PC-3 (cell line): ENCODE measurements at regions not wholly inside any gene's neighbourhood (a gene's known extent, or its start where the extent isn't known, plus 50 kb on each side); places are given as distances from the start of the nearest gene placed in this dataset.

Experiments
- ATAC-seq: fragments of 200-7000 bp; cut with Tn5 transposase; 2 replicates; pipeline ENCODE4 v1.9.1; 2020; ENCODE audit warnings: mild to moderate bottlenecking, moderate library complexity
- BruUV-seq: library from RNA; stranded (reverse); fragments of 400-500 nt; replicated peaks from 2 replicates; lab custom pipeline; 2021; lab: Mats Ljungman, UMichigan
- CTCF ChIA-PET: fragments of 300-600 bp; sonication (Branson Sonifier 250); formaldehyde crosslinking; loops from one replicate; lab custom pipeline; 2022; ENCODE audit warnings: antibody characterized with exemption; lab: Charles Lee
- POLR2A ChIA-PET: fragments of 300-600 bp; sonication (Branson Sonifier 250); formaldehyde crosslinking; loops from one replicate; lab custom pipeline; 2022; ENCODE audit warnings: antibody characterized with exemption; ENCODE audit not compliant: unreplicated experiment; lab: Charles Lee
- DNase-seq: peaks from one replicate; pipeline ENCODE4 v3.0.0-alpha.2; 2015
- H2AFZ ChIP-seq: fragments of 300-600 bp; sonication (generic); 2 replicates; pipeline ENCODE4 v1.6.0; 2016; ENCODE audit warnings: antibody characterized with exemption, low read length
- H3F3A ChIP-seq: fragments of 300-600 bp; sonication (generic); one replicate; pipeline ENCODE4 v1.6.0; 2017; ENCODE audit warnings: antibody characterized with exemption, low read length, control low read depth, mild to moderate bottlenecking; ENCODE audit not compliant: unreplicated experiment
- H3K27ac ChIP-seq: fragments of 300-600 bp; sonication (generic); 2 replicates; pipeline ENCODE4 v1.5.1; 2016; ENCODE audit warnings: mild to moderate bottlenecking, low read length
- H3K27me3 ChIP-seq: fragments of 300-600 bp; sonication (generic); 2 replicates; pipeline ENCODE4 v1.6.1; 2016; ENCODE audit warnings: low read length, mixed read lengths
- H3K36me3 ChIP-seq: fragments of 300-600 bp; sonication (generic); 2 replicates; pipeline ENCODE4 v1.6.1; 2016; ENCODE audit warnings: low read depth, mixed run types, low read length, mixed read lengths
- H3K4me1 ChIP-seq: fragments of 300-600 bp; sonication (generic); 2 replicates; pipeline ENCODE4 v1.5.1; 2016; ENCODE audit warnings: low read length; ENCODE audit not compliant: insufficient read depth
- H3K4me2 ChIP-seq: fragments of 300-600 bp; sonication (generic); 2 replicates; pipeline ENCODE4 v1.6.0; 2016; ENCODE audit warnings: low read length
- H3K4me3 ChIP-seq: fragments of 300-600 bp; sonication (generic); 2 replicates; pipeline ENCODE4 v1.5.1; 2016; ENCODE audit warnings: mild to moderate bottlenecking, low read length, mixed read lengths
- H3K79me2 ChIP-seq: fragments of 300-600 bp; sonication (generic); 2 replicates; pipeline ENCODE4 v1.6.1; 2017; ENCODE audit warnings: low read length, mixed read lengths
- H3K9ac ChIP-seq: fragments of 300-600 bp; sonication (generic); 2 replicates; pipeline ENCODE4 v1.6.0; 2016; ENCODE audit warnings: mild to moderate bottlenecking, low read length
- H3K9me2 ChIP-seq: fragments of 300-600 bp; sonication (generic); replicated peaks from 2 replicates; pipeline ENCODE4 v1.6.1; 2016; ENCODE audit warnings: mixed run types, low read length, mixed read lengths
- H3K9me3 ChIP-seq: fragments of 300-600 bp; sonication (generic); 2 replicates; pipeline ENCODE4 v1.6.1; 2016; ENCODE audit warnings: low read length, mixed read lengths
- H4K20me1 ChIP-seq: fragments of 300-600 bp; sonication (generic); 2 replicates; pipeline ENCODE4 v1.6.1; 2016; ENCODE audit warnings: low read length, mixed read lengths
- EZH2 ChIP-seq: fragments of 300-600 bp; sonication (generic); IDR thresholded peaks from one replicate; pipeline ENCODE4 v1.6.1; 2017; ENCODE audit warnings: antibody characterized with exemption, mild to moderate bottlenecking, low read length; ENCODE audit not compliant: unreplicated experiment
- EZH2phosphoT487 ChIP-seq: fragments of 300-600 bp; sonication (generic); IDR thresholded peaks from 2 replicates; pipeline ENCODE4 v1.6.1; 2018; ENCODE audit warnings: mild to moderate bottlenecking, antibody characterized with exemption, low read length, borderline replicate concordance
- intact Hi-C: fragments of 100-400 bp; cut with micrococcal nuclease; formaldehyde crosslinking; loops from 2 replicates; pipeline ENCODE4 v1.9.0; 2023
- TF ChIP-seq, protein P1 (sequence below): fragments of 300-600 bp; sonication (generic); conservative IDR thresholded peaks from 2 replicates; pipeline ENCODE4 v1.5.1; 2017; ENCODE audit warnings: antibody characterized with exemption, low read depth, mild to moderate bottlenecking, low read length

DNA sequence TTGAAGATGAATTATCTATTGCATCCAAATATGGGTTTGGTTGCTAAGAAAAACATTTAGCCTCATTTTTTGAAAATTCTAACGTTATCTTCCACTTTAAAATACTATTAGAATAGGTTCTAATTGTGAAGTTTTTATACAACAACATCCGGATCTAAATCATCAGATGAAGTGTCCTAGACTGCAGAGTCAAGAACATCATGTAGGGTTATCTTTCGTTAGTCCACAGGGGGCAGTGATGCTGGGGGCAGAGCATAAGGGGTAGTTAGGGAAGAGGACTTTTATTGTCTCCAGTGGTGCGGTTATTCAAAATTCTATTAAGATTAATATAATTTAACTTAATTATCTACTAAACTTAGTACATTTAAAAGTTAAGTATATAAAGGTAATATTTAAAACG is 990.6 kb upstream of the PHF14 start:
- CTCF ChIA-PET: no interaction called here
- no peak overlapping the region for H3K4me2 ChIP-seq
- intact Hi-C loops: no loop called here

GRCh38 chr7:10015687-10016086 is 958.0 kb upstream of the PHF14 start:
- no peak overlapping the region for H2AFZ ChIP-seq
- H3K9me2 ChIP-seq: no peaks in the 10 kb centered on the region
- POLR2A ChIA-PET: no interaction called here
- H3F3A ChIP-seq: no peaks in the 10 kb centered on the region
- H3K4me3 ChIP-seq: no peak overlapping the region
- ATAC-seq (no peak), DNase-seq (no peak)
- no TSS peak for BruUV-seq
- CTCF ChIA-PET: no interaction called here
- no peaks in the 10 kb centered on the region for H3K79me2 ChIP-seq
- H3K36me3 ChIP-seq: no peaks in the 10 kb centered on the region
- TF ChIP-seq EZH2phosphoT487 (no peak), EZH2 (no peak)
- TF ChIP-seq, protein P1, sequence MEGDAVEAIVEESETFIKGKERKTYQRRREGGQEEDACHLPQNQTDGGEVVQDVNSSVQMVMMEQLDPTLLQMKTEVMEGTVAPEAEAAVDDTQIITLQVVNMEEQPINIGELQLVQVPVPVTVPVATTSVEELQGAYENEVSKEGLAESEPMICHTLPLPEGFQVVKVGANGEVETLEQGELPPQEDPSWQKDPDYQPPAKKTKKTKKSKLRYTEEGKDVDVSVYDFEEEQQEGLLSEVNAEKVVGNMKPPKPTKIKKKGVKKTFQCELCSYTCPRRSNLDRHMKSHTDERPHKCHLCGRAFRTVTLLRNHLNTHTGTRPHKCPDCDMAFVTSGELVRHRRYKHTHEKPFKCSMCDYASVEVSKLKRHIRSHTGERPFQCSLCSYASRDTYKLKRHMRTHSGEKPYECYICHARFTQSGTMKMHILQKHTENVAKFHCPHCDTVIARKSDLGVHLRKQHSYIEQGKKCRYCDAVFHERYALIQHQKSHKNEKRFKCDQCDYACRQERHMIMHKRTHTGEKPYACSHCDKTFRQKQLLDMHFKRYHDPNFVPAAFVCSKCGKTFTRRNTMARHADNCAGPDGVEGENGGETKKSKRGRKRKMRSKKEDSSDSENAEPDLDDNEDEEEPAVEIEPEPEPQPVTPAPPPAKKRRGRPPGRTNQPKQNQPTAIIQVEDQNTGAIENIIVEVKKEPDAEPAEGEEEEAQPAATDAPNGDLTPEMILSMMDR: no peak
- no peaks in the 10 kb centered on the region for H3K4me1 ChIP-seq
- no peak overlapping the region for H3K9ac ChIP-seq
- intact Hi-C loops: no loop called here
- H3K27me3 ChIP-seq: no peaks in the 10 kb centered on the region
- no peaks in the 10 kb centered on the region for H4K20me1 ChIP-seq
- H3K4me2 ChIP-seq: no peak overlapping the region
- H3K9me3 ChIP-seq: no peaks in the 10 kb centered on the region
- H3K27ac ChIP-seq: no peak overlapping the region

More for the DNA sequence above, 990.6 kb upstream of the PHF14 start:
- H3K27ac ChIP-seq: no peak overlapping the region
- BruUV-seq: no TSS peak
- TF ChIP-seq EZH2: no peak
- TF ChIP-seq EZH2phosphoT487: no peak
- TF ChIP-seq, protein P1: no peak
- no peak overlapping the region for H2AFZ ChIP-seq
- H3K27me3 ChIP-seq: no peaks in the 10 kb centered on the region
- ATAC-seq (no peak), DNase-seq (no peak)
- POLR2A ChIA-PET: no interaction called here
- H4K20me1 ChIP-seq: no peaks in the 10 kb centered on the region
- H3K9me2 ChIP-seq: no peaks in the 10 kb centered on the region
- H3K9ac ChIP-seq: no peak overlapping the region
- no peaks in the 10 kb centered on the region for H3F3A ChIP-seq
- H3K4me1 ChIP-seq: no peaks in the 10 kb centered on the region
- H3K36me3 ChIP-seq: no peaks in the 10 kb centered on the region
- no peak overlapping the region for H3K4me3 ChIP-seq
- no peaks in the 10 kb centered on the region; the same call in none of the 2 replicates for H3K9me3 ChIP-seq
- H3K79me2 ChIP-seq: no peaks in the 10 kb centered on the region

GRCh38 chr7:10022480-10022879 is 951.2 kb upstream of the PHF14 start:
- H3F3A ChIP-seq: no peaks in the 10 kb centered on the region
- POLR2A ChIA-PET: no interaction called here
- ATAC-seq (no peak), DNase-seq (peak; percentile 5)
- no peaks in the 10 kb centered on the region for H4K20me1 ChIP-seq
- no peak overlapping the region for H3K4me2 ChIP-seq
- no TSS peak for BruUV-seq
- CTCF ChIA-PET: no interaction called here
- no peak overlapping the region for H3K9ac ChIP-seq
- no peak overlapping the region for H3K4me3 ChIP-seq
- H2AFZ ChIP-seq: no peak overlapping the region
- TF ChIP-seq EZH2phosphoT487 (no peak), EZH2 (no peak)
- TF ChIP-seq, protein P1: no peak
- H3K79me2 ChIP-seq: no peaks in the 10 kb centered on the region
- no peaks in the 10 kb centered on the region for H3K36me3 ChIP-seq
- no peaks in the 10 kb centered on the region for H3K4me1 ChIP-seq
- no peak overlapping the region for H3K27ac ChIP-seq
- intact Hi-C loops: loop anchor here (2.0 kb wide), 2 partner anchors 106 to 390 kb away; no protein-coding TSS in a partner anchor
- no peaks in the 10 kb centered on the region for H3K27me3 ChIP-seq
- no peaks in the 10 kb centered on the region for H3K9me2 ChIP-seq
- H3K9me3 ChIP-seq: no peaks in the 10 kb centered on the region
